ENCODE measurements at regions not wholly inside any gene's neighbourhood (a gene's known extent, or its start where the extent isn't known, plus 50 kb on each side); places are given as distances from the start of the nearest gene placed in this dataset.
"Not testable (repeated sequence)": the region's sequence is repeated elsewhere in the genome, so short reads cannot be mapped to it uniquely, and the experiment has no call there.

GRCh38 chr11:45739866-45740265, 65.1 kb upstream of the SLC35C1 start:
- no TSS peak for BruUV-seq (replicated peaks)
- Histone ChIP-seq H3K27ac (ENCODE audit: low read length) (no peak overlapping the region), H3K9me3 (ENCODE audit: control insufficient read depth, insufficient read depth, low read depth, low read length) (no peaks in the 10 kb centered on the region), H3K4me3 (ENCODE audit: low read depth in 2 of 2, low read length in 2 of 2) (no peak overlapping the region), H3K36me3 (ENCODE audit: control insufficient read depth, insufficient read depth, low read length) (no peaks in the 10 kb centered on the region), H3K27me3 (ENCODE audit: control insufficient read depth, insufficient read depth, low read length) (peaks cover 6% of the 10 kb centered on the region; the same call in 1 of the 2 replicates), H3K4me1 (ENCODE audit: control insufficient read depth, insufficient read depth, low read length) (no peaks in the 10 kb centered on the region)
- no peak for DNase-seq (ENCODE audit: low read depth, low spot score)
- ATAC-seq: no peak
- in situ Hi-C loops (cut with HindIII; ENCODE audit: low pct_unique_long_range_greater_than_20kb, low sequenced_read_pairs): no loop called here
- POLR2A ChIA-PET: no interaction called here
- intact Hi-C loops (cut with micrococcal nuclease; ENCODE audit: unreplicated experiment): no loop called here
- CTCF ChIA-PET: interaction anchor here (0.5 kb wide), 1 partner anchor 105 kb away, joined by 6 read pairs; no protein-coding TSS in a partner anchor
- no peak for TF ChIP-seq CTCF (IDR thresholded peaks at IDR 0.05)
- no peak for TF ChIP-seq REST (IDR thresholded peaks at IDR 0.05; ENCODE audit: insufficient read depth in 1 of 2, low read depth in 2 of 2, low read length in 1 of 2)

- POLR2A ChIA-PET; H3K4me1 ChIP-seq (ENCODE audit: control insufficient read depth, insufficient read depth, low read length); BruUV-seq (replicated peaks); H3K9me3 ChIP-seq (ENCODE audit: control insufficient read depth, insufficient read depth, low read depth, low read length); H3K27me3 ChIP-seq (ENCODE audit: control insufficient read depth, insufficient read depth, low read length); DNase-seq (ENCODE audit: low read depth, low spot score); H3K36me3 ChIP-seq (ENCODE audit: control insufficient read depth, insufficient read depth, low read length); in situ Hi-C loops (cut with HindIII; ENCODE audit: low pct_unique_long_range_greater_than_20kb, low sequenced_read_pairs); ATAC-seq; H3K27ac ChIP-seq (ENCODE audit: low read length); H3K4me3 ChIP-seq (ENCODE audit: low read depth in 2 of 2, low read length in 2 of 2); intact Hi-C loops (cut with micrococcal nuclease; ENCODE audit: unreplicated experiment); CTCF ChIA-PET: not testable (repeated sequence)
Observed at GRCh38 chr11:45739071-45739470, 65.9 kb upstream of the SLC35C1 start.

GRCh38 chr11:45738194-45738593, 66.8 kb upstream of the SLC35C1 start:
- ATAC-seq; H3K27me3 ChIP-seq (ENCODE audit: control insufficient read depth, insufficient read depth, low read length); H3K27ac ChIP-seq (ENCODE audit: low read length); H3K4me1 ChIP-seq (ENCODE audit: control insufficient read depth, insufficient read depth, low read length); CTCF ChIA-PET; H3K4me3 ChIP-seq (ENCODE audit: low read depth in 2 of 2, low read length in 2 of 2); H3K36me3 ChIP-seq (ENCODE audit: control insufficient read depth, insufficient read depth, low read length); POLR2A ChIA-PET; BruUV-seq (replicated peaks); DNase-seq (ENCODE audit: low read depth, low spot score); intact Hi-C loops (cut with micrococcal nuclease; ENCODE audit: unreplicated experiment); H3K9me3 ChIP-seq (ENCODE audit: control insufficient read depth, insufficient read depth, low read depth, low read length); in situ Hi-C loops (cut with HindIII; ENCODE audit: low pct_unique_long_range_greater_than_20kb, low sequenced_read_pairs): not testable (repeated sequence)

GRCh38 chr11:45737056-45737455, 67.9 kb upstream of the SLC35C1 start:
- BruUV-seq (replicated peaks): no TSS peak
- no peak overlapping the region for H3K4me3 ChIP-seq (ENCODE audit: low read depth in 2 of 2, low read length in 2 of 2)
- intact Hi-C loops (cut with micrococcal nuclease; ENCODE audit: unreplicated experiment): no loop called here
- no peaks in the 10 kb centered on the region for H3K4me1 ChIP-seq (ENCODE audit: control insufficient read depth, insufficient read depth, low read length)
- in situ Hi-C loops (cut with HindIII; ENCODE audit: low pct_unique_long_range_greater_than_20kb, low sequenced_read_pairs): no loop called here
- ChIA-PET POLR2A (no interaction called here), CTCF (no interaction called here)
- H3K27me3 ChIP-seq (ENCODE audit: control insufficient read depth, insufficient read depth, low read length): peaks cover 6% of the 10 kb centered on the region; the same call in 1 of the 2 replicates
- ATAC-seq (no peak), DNase-seq (ENCODE audit: low read depth, low spot score) (no peak)
- no peaks in the 10 kb centered on the region for H3K9me3 ChIP-seq (ENCODE audit: control insufficient read depth, insufficient read depth, low read depth, low read length)
- H3K36me3 ChIP-seq (ENCODE audit: control insufficient read depth, insufficient read depth, low read length): no peaks in the 10 kb centered on the region
- TF ChIP-seq POLR2AphosphoS5 (IDR thresholded peaks at IDR 0.05; ENCODE audit: low read depth, low read length) (no peak), CTCF (IDR thresholded peaks at IDR 0.05) (no peak), SIN3A (IDR thresholded peaks at IDR 0.05; ENCODE audit: borderline replicate concordance, insufficient read depth, low read depth, low read length) (no peak), REST (IDR thresholded peaks at IDR 0.05; ENCODE audit: insufficient read depth in 1 of 2, low read depth in 2 of 2, low read length in 1 of 2) (no peak), TCF7L2 (IDR thresholded peaks at IDR 0.05; ENCODE audit: low read depth, low read length) (no peak)
- no peak overlapping the region for H3K27ac ChIP-seq (ENCODE audit: low read length)
